Fibroblast of lung (primary cell): ENCODE measurements at regions not wholly inside any gene's neighbourhood (a gene's known extent, or its start where the extent isn't known, plus 50 kb on each side); places are given as distances from the start of the nearest gene placed in this dataset.
A peak's percentile ranks its signal among the peaks of the same experiment; 100 is the strongest.

Experiments used
- DNase-seq, 2 donors: peaks; one replicate each; pipeline versions ENCODE4 v3.0.0 to v3.0.0-alpha.2; 2010; ENCODE audit warnings: low read depth in 2 of 2
- H2AFZ ChIP-seq: 2 replicates; pipeline ENCODE4 v1.5.1; 2012; ENCODE audit warnings: low read length, control low read depth, inconsistent platforms
- H3K27ac ChIP-seq: 2 replicates; pipeline ENCODE4 v1.5.1; 2011; ENCODE audit warnings: low read length, control low read depth; ENCODE audit not compliant: insufficient read depth
- H3K27me3 ChIP-seq: 2 replicates; pipeline ENCODE4 v1.5.1; 2011; ENCODE audit warnings: mild to moderate bottlenecking, low read length; ENCODE audit not compliant: control insufficient read depth, insufficient read depth
- H3K36me3 ChIP-seq: 2 replicates; pipeline ENCODE4 v1.5.1; 2011; ENCODE audit warnings: low read length; ENCODE audit not compliant: control insufficient read depth, insufficient read depth
- H3K4me1 ChIP-seq: 2 replicates; pipeline ENCODE4 v1.5.1; 2011; ENCODE audit warnings: low read length; ENCODE audit not compliant: control insufficient read depth, insufficient read depth; ENCODE audit errors: extremely low read depth
- H3K4me2 ChIP-seq: 2 replicates; pipeline ENCODE4 v1.5.1; 2011; ENCODE audit warnings: low read length, control low read depth; ENCODE audit not compliant: insufficient read depth; ENCODE audit errors: extremely low read depth
- H3K4me3 ChIP-seq, 4 experiments: fragments of 200-600 bp in 1 of 4; sonication (generic) in 1 of 4; replicated peaks in 1 of 4; 2 replicates each; pipeline ENCODE4 v1.5.1; 2011 to 2016; ENCODE audit warnings: low read length in 4 of 4, low read depth in 3 of 4, mild to moderate bottlenecking in 3 of 4, control low read depth in 2 of 4, inconsistent platforms in 1 of 4, mixed read lengths in 1 of 4; ENCODE audit not compliant: insufficient read depth in 1 of 4; ENCODE audit errors: control extremely low read depth in 1 of 4
- H3K79me2 ChIP-seq: 2 replicates; pipeline ENCODE4 v1.5.1; 2012; ENCODE audit warnings: mild to moderate bottlenecking, low read length, inconsistent platforms; ENCODE audit not compliant: control insufficient read depth, insufficient read depth
- H3K9ac ChIP-seq: 2 replicates; pipeline ENCODE4 v1.5.1; 2011; ENCODE audit warnings: mild to moderate bottlenecking, low read length, control low read depth; ENCODE audit not compliant: insufficient read depth
- H3K9me3 ChIP-seq: 2 replicates; pipeline ENCODE4 v1.5.1; 2012; ENCODE audit warnings: low read depth, low read length; ENCODE audit not compliant: control insufficient read depth, insufficient read depth
- H4K20me1 ChIP-seq: 2 replicates; pipeline ENCODE4 v1.5.1; 2011; ENCODE audit warnings: low read length; ENCODE audit not compliant: control insufficient read depth, insufficient read depth; ENCODE audit errors: extremely low read depth
- EZH2 ChIP-seq: IDR thresholded peaks from 2 replicates; pipeline ENCODE4 v1.5.1; 2012; ENCODE audit warnings: low read length, control low read depth, mild to moderate bottlenecking; ENCODE audit errors: missing control alignments
- TF ChIP-seq, protein P1 (sequence below), 2 donors: IDR thresholded peaks in 1 of 2; conservative IDR thresholded peaks in 1 of 2; 1 replicate in 1 of 2; 2 replicates in 1 of 2; pipeline ENCODE4 v1.5.1; 2011 to 2012; ENCODE audit warnings: low read length in 2 of 2, control low read depth in 1 of 2, inconsistent platforms in 1 of 2, low read depth in 1 of 2, mild to moderate bottlenecking in 1 of 2

DNA sequence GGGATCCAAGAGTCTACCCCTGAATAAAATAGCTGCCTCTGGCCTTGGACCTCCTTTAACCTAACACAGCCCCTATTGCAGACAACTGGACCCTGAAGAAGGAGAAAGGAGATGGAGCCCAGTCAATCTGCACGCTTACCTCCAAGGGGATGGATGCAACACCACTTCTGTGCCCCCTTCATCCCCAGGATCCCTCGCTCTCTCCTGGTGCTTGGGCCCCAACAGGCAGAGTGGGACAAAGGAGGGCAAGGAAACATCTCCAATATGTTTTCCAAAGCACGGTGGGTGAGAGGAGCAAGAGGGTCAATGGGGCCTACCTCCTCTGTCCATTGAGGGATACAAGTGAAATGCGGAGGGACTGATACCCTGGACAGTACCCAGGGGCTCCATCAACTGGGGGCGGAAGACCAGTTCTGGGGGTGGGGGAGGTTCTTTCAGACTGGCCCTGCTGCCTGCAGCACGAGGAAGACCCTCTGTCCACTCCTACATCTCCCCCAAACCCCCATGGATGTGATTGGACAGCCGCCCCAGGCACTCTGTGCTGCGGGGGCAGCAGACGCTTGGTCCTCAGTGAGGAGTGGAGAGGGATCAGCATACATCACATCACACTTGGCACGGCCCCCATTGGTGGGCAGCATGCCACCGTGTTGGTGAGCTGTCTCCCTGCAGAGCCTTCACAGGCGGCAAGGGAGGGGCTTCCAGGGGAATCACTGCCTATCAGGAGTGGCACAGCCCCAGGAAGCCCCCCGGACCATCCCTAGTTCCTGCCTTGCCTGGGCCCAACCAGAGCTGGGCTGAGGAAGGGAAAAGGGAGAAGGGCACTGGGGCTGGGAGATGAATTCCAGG is 70.6 kb downstream of the MRPL14 start:
- Histone ChIP-seq H4K20me1 (no peaks in the 10 kb centered on the region), H3K27me3 (no peaks in the 10 kb centered on the region), H3K36me3 (no peaks in the 10 kb centered on the region), H3K4me2 (no peak overlapping the region), H3K9ac (peak overlapping the region; percentile 1), H3K79me2 (no peaks in the 10 kb centered on the region), H3K4me1 (peaks cover 82% of the 10 kb centered on the region), H3K4me3 (no peak overlapping the region), H3K9me3 (no peaks in the 10 kb centered on the region), H2AFZ (no peak overlapping the region), H3K27ac (peak overlapping the region; percentile 96)
- TF ChIP-seq, protein P1, sequence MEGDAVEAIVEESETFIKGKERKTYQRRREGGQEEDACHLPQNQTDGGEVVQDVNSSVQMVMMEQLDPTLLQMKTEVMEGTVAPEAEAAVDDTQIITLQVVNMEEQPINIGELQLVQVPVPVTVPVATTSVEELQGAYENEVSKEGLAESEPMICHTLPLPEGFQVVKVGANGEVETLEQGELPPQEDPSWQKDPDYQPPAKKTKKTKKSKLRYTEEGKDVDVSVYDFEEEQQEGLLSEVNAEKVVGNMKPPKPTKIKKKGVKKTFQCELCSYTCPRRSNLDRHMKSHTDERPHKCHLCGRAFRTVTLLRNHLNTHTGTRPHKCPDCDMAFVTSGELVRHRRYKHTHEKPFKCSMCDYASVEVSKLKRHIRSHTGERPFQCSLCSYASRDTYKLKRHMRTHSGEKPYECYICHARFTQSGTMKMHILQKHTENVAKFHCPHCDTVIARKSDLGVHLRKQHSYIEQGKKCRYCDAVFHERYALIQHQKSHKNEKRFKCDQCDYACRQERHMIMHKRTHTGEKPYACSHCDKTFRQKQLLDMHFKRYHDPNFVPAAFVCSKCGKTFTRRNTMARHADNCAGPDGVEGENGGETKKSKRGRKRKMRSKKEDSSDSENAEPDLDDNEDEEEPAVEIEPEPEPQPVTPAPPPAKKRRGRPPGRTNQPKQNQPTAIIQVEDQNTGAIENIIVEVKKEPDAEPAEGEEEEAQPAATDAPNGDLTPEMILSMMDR (conservative IDR thresholded peaks at IDR 0.05 in 1 of 2, IDR thresholded peaks at IDR 0.05 in 1 of 2; ENCODE audit: low read depth in 1 of 2, low read length in 2 of 2): no peak
- no peak for TF ChIP-seq EZH2
- peak; percentile 87 to 89 for DNase-seq

DNA sequence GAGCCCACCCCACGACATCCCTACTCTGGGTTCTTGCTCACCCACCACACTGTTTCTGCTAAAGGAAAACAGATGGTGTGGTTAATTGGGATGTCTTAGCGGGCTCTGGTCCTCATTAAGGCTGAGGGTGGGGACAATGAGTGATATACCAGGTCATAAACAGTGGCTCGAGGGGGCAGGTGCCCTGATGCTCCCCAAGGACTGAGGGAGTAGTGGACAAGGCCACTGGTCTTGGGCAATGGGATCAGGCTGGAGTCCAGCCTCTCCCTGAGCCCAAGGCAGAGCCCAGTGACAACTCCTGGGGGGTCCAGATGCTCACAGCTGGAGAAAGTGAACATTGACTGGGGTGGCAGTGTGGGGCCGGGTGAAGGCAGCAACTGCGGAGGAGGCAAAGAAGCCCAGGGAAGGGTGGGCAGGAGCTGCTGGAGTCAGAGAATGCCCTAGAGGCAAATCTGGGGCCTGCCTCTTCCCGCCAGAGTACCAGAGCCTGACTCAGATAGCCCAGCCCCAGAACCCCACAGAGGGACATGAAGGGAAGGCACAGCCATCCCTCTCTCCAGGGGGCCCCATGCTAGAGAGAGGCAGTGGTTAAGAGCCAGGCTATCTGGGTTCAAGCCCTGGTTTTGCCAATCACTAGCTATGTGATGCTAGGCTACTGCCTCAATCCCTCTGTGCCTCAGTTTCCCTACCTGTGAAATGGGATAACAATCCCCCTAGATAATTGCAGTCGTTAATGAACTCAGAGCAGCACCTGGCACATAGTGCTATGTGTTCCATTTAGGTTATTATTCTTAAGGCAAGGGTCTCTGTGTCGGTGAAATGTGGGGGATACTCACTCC is 72.3 kb downstream of the MRPL14 start:
- DNase-seq: peak; percentile 44 to 61
- Histone ChIP-seq H3K27ac (peak overlapping the region; percentile 89), H3K4me1 (peaks cover 84% of the 10 kb centered on the region), H3K36me3 (no peaks in the 10 kb centered on the region), H3K9me3 (no peaks in the 10 kb centered on the region), H3K4me2 (peak overlapping the region; percentile 11), H2AFZ (no peak overlapping the region), H3K4me3 (no peak overlapping the region), H4K20me1 (no peaks in the 10 kb centered on the region), H3K27me3 (no peaks in the 10 kb centered on the region), H3K79me2 (no peaks in the 10 kb centered on the region), H3K9ac (peak overlapping the region; percentile 45)
- TF ChIP-seq, protein P1 (conservative IDR thresholded peaks at IDR 0.05 in 1 of 2, IDR thresholded peaks at IDR 0.05 in 1 of 2; ENCODE audit: low read depth in 1 of 2, low read length in 2 of 2): no peak
- no peak for TF ChIP-seq EZH2

DNA sequence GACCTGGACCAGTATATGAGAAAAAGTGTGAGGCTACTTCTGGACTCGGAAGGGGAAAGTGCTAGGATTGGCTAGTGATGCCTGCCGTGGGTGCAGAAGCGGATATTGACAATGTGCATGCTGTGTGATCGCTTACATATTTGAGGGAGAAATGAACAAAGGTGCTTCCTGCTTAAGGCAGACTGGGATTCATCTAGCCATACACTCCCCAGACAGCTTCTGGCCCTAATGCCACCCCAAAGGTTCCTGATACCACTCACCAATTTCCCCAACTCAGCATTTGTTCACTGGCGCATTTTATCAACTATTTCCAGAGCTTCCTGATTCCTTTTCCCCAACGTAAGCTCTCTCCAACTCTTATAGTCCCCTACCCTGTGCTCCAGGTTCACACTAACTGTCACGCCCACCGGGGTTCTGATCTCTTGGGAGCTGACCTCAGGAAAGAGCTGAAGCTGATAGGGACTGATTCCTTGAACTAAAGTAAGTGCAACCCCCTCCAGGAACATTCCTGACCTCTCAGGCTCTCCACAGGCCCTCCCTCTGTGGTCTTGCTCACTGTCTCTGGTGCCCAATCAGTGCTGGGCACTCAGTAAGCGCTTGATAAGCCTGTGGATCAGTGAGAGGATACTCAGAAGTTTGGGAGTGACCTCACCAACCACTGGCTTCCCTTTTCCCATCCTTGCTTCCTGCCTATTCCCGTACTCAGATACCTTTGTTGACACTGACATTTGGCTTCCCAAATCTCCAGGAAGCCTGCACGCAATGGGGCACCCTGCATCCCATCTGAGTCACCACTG is 73.3 kb downstream of the MRPL14 start:
- Histone ChIP-seq H3K4me1 (peaks cover 82% of the 10 kb centered on the region), H2AFZ (no peak overlapping the region), H3K4me2 (peak overlapping the region; percentile 11), H3K79me2 (no peaks in the 10 kb centered on the region), H4K20me1 (no peaks in the 10 kb centered on the region), H3K9me3 (no peaks in the 10 kb centered on the region), H3K9ac (peak overlapping the region; percentile 45), H3K4me3 (no peak overlapping the region), H3K27ac (peak overlapping the region; percentile 89), H3K36me3 (no peaks in the 10 kb centered on the region), H3K27me3 (no peaks in the 10 kb centered on the region)
- peak; percentile 58 to 78 for DNase-seq
- no peak for TF ChIP-seq EZH2
- TF ChIP-seq, protein P1 (conservative IDR thresholded peaks at IDR 0.05 in 1 of 2, IDR thresholded peaks at IDR 0.05 in 1 of 2; ENCODE audit: low read depth in 1 of 2, low read length in 2 of 2): no peak
